ENCODE measurements at regions not wholly inside any gene's neighbourhood (a gene's known extent, or its start where the extent isn't known, plus 50 kb on each side); places are given as distances from the start of the nearest gene placed in this dataset.
"Not testable (repeated sequence)": the region's sequence is repeated elsewhere in the genome, so short reads cannot be mapped to it uniquely, and the experiment has no call there.

DNA sequence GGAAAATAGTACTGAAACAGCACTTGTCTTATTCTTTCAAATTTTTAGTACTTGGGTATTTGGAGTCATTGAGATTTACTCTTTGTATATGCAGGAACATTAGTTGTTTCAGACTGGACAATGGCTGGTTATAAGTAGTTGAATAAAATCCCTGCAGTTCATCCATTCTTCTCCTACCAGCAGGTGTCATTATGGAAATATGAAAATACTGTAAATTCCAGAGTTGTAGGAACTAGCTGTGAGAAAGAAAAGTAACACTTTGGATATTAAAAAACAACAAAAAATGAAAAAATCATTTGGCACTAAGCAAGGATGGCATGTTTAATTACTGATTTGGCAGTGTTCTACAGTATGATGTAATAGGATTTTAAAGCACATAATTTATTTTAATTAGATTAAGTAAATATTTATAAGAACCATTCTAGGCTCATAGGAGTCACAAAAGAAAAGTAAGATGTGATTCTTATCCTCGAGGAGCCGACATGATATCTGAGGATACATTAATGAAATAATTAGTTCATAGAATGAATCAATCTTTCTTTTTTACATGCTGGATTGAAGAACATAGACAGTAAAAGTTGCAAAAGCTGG lies 155.3 kb downstream of the KCNRG start:
- ATAC-seq, result peak; percentile 56; the same call in 2 of the 3 replicates
- TF ChIP-seq, protein P1, sequence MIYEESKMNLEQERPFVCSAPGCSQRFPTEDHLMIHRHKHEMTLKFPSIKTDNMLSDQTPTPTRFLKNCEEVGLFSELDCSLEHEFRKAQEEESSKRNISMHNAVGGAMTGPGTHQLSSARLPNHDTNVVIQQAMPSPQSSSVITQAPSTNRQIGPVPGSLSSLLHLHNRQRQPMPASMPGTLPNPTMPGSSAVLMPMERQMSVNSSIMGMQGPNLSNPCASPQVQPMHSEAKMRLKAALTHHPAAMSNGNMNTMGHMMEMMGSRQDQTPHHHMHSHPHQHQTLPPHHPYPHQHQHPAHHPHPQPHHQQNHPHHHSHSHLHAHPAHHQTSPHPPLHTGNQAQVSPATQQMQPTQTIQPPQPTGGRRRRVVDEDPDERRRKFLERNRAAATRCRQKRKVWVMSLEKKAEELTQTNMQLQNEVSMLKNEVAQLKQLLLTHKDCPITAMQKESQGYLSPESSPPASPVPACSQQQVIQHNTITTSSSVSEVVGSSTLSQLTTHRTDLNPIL (CRISPR knock-in tag; IDR thresholded peaks at IDR 0.05; ENCODE audit: low read depth), result peak; percentile 68; the same call in 1 of the 2 replicates
- TF ChIP-seq RARB (CRISPR knock-in tag; IDR thresholded peaks at IDR 0.05) (no peak), BACH2 (CRISPR knock-in tag; IDR thresholded peaks at IDR 0.05; ENCODE audit: borderline replicate concordance) (no peak), PPARA (CRISPR knock-in tag; IDR thresholded peaks at IDR 0.05; ENCODE audit: borderline replicate concordance) (no peak), CSDC2 (CRISPR knock-in tag; IDR thresholded peaks at IDR 0.05) (no peak), GLIS3 (CRISPR knock-in tag; IDR thresholded peaks at IDR 0.05) (no peak), ISL1 (CRISPR knock-in tag; IDR thresholded peaks at IDR 0.05) (peak; percentile 66), ZFP3 (CRISPR knock-in tag; IDR thresholded peaks at IDR 0.05) (no peak)
- TF ChIP-seq, protein P2, sequence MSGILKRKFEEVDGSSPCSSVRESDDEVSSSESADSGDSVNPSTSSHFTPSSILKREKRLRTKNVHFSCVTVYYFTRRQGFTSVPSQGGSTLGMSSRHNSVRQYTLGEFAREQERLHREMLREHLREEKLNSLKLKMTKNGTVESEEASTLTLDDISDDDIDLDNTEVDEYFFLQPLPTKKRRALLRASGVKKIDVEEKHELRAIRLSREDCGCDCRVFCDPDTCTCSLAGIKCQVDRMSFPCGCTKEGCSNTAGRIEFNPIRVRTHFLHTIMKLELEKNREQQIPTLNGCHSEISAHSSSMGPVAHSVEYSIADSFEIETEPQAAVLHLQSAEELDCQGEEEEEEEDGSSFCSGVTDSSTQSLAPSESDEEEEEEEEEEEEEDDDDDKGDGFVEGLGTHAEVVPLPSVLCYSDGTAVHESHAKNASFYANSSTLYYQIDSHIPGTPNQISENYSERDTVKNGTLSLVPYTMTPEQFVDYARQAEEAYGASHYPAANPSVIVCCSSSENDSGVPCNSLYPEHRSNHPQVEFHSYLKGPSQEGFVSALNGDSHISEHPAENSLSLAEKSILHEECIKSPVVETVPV (CRISPR knock-in tag; IDR thresholded peaks at IDR 0.05), result no peak
- TF ChIP-seq, protein P3, sequence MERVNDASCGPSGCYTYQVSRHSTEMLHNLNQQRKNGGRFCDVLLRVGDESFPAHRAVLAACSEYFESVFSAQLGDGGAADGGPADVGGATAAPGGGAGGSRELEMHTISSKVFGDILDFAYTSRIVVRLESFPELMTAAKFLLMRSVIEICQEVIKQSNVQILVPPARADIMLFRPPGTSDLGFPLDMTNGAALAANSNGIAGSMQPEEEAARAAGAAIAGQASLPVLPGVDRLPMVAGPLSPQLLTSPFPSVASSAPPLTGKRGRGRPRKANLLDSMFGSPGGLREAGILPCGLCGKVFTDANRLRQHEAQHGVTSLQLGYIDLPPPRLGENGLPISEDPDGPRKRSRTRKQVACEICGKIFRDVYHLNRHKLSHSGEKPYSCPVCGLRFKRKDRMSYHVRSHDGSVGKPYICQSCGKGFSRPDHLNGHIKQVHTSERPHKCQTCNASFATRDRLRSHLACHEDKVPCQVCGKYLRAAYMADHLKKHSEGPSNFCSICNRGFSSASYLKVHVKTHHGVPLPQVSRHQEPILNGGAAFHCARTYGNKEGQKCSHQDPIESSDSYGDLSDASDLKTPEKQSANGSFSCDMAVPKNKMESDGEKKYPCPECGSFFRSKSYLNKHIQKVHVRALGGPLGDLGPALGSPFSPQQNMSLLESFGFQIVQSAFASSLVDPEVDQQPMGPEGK (CRISPR knock-in tag; IDR thresholded peaks at IDR 0.05; ENCODE audit: borderline replicate concordance), result no peak

DNA sequence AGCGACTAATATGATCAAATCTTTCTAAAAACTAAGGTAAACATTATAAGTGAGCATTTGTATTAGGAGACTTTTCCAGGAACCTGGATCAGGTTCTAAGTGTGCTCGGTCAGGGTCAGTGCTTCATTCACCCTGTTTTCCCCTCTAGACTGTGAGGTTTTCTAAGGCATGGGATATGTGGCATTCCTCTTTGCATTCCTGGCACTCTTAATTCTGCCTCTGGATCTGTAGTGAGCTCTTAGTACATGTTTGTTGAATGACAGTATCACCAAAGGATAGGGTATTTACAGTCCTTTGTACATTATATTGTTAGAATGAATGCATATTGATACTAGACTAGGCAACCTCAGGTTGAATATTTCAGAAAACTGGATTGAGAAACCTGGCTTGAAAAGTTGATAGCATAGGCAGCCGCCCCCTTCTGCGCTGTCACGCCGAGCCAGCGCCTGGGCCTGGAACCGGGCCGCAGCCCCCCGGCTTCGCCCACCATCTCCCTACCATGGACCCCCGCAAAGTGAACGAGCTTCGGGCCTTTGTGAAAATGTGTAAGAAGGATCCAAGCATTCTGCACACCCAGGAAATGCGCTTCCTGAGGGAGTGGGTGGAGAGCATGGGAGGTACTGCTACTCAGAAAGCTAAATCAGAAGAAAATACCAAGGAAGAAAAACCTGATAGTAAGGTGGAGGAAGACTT lies 156.5 kb downstream of the KCNRG start:
- TF ChIP-seq, protein P1 (CRISPR knock-in tag; IDR thresholded peaks at IDR 0.05; ENCODE audit: low read depth), result no peak
- TF ChIP-seq ZNF8 (CRISPR knock-in tag; IDR thresholded peaks at IDR 0.05) (no peak), ZFP30 (CRISPR knock-in tag; IDR thresholded peaks at IDR 0.05) (no peak), GLIS3 (CRISPR knock-in tag; IDR thresholded peaks at IDR 0.05) (no peak)
- TF ChIP-seq, protein P2 (CRISPR knock-in tag; IDR thresholded peaks at IDR 0.05), result no peak
- TF ChIP-seq, protein P4, sequence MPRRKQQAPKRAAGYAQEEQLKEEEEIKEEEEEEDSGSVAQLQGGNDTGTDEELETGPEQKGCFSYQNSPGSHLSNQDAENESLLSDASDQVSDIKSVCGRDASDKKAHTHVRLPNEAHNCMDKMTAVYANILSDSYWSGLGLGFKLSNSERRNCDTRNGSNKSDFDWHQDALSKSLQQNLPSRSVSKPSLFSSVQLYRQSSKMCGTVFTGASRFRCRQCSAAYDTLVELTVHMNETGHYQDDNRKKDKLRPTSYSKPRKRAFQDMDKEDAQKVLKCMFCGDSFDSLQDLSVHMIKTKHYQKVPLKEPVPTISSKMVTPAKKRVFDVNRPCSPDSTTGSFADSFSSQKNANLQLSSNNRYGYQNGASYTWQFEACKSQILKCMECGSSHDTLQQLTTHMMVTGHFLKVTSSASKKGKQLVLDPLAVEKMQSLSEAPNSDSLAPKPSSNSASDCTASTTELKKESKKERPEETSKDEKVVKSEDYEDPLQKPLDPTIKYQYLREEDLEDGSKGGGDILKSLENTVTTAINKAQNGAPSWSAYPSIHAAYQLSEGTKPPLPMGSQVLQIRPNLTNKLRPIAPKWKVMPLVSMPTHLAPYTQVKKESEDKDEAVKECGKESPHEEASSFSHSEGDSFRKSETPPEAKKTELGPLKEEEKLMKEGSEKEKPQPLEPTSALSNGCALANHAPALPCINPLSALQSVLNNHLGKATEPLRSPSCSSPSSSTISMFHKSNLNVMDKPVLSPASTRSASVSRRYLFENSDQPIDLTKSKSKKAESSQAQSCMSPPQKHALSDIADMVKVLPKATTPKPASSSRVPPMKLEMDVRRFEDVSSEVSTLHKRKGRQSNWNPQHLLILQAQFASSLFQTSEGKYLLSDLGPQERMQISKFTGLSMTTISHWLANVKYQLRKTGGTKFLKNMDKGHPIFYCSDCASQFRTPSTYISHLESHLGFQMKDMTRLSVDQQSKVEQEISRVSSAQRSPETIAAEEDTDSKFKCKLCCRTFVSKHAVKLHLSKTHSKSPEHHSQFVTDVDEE (CRISPR knock-in tag; IDR thresholded peaks at IDR 0.05), result no peak
- peak; percentile 33; the same call in 1 of the 3 replicates for ATAC-seq

DNA sequence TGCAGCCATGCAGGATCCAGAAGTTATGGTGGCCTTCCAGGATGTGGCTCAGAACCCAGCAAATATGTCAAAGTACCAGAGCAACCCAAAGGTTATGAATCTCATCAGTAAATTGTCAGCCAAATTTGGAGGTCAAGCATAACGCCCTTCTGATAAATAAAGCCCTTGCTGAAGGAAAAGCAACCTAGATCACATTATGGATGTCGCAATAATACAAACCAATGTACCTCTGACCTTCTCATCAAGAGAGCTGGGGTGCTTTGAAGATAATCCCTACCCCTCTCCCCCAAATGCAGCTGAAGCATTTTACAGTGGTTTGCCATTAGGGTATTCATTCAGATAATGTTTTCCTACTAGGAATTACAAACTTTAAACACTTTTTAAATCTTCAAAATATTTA lies 157.8 kb downstream of the KCNRG start:
- not testable (repeated sequence) for ATAC-seq

DNA sequence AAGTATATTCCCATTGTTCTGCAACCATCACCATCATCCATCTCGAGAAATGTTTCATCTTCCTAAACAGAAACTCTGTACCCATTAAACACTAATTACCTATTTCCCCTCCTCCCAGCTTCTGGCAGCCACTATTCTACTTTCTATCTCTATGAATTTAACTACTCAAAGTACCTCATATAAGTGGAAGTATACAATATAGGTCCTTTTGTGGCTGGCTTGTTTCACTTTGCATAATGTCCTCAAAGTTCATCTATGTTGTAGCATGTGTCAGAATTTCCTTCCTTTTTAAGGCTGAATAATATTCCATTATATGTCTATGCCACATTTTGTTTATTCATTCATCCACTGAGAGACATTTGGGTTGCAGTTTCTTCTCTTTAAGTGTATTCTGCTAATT lies 159.4 kb downstream of the KCNRG start:
- TF ChIP-seq RARB (CRISPR knock-in tag; IDR thresholded peaks at IDR 0.05), result no peak
- no peak for ATAC-seq

DNA sequence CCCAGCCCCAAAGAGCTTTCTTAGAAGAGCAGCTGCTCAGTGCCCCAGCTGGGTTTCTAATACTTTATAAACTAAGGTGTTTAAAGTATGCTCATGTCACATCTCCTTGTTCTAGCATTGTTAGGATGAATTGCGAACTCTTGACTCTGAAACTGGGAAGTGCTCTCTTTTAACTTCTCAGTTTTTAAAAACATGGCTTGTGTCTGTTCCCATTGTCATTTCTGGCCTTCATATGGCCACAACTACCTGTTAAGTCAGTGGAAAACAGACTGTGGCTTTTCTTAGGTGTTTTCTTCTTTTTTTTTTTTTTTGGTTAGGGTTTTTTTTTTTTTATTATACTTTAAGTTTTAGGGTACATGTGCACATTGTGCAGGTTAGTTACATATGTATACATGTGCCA lies 164.7 kb downstream of the KCNRG start:
- ATAC-seq, result no peak
- TF ChIP-seq PPARA (CRISPR knock-in tag; IDR thresholded peaks at IDR 0.05; ENCODE audit: borderline replicate concordance) (no peak), ISL1 (CRISPR knock-in tag; IDR thresholded peaks at IDR 0.05) (no peak), ZNF8 (CRISPR knock-in tag; IDR thresholded peaks at IDR 0.05) (no peak), ARNTL (CRISPR knock-in tag; IDR thresholded peaks at IDR 0.05; ENCODE audit: borderline replicate concordance, low read depth) (no peak), BACH2 (CRISPR knock-in tag; IDR thresholded peaks at IDR 0.05; ENCODE audit: borderline replicate concordance) (no peak), TOX (CRISPR knock-in tag; IDR thresholded peaks at IDR 0.05; ENCODE audit: borderline replicate concordance) (no peak), ZNF70 (CRISPR knock-in tag; IDR thresholded peaks at IDR 0.05) (no peak), ZC3H10 (CRISPR knock-in tag; IDR thresholded peaks at IDR 0.05) (no peak), CSDC2 (CRISPR knock-in tag; IDR thresholded peaks at IDR 0.05) (no peak)
- TF ChIP-seq, protein P5, sequence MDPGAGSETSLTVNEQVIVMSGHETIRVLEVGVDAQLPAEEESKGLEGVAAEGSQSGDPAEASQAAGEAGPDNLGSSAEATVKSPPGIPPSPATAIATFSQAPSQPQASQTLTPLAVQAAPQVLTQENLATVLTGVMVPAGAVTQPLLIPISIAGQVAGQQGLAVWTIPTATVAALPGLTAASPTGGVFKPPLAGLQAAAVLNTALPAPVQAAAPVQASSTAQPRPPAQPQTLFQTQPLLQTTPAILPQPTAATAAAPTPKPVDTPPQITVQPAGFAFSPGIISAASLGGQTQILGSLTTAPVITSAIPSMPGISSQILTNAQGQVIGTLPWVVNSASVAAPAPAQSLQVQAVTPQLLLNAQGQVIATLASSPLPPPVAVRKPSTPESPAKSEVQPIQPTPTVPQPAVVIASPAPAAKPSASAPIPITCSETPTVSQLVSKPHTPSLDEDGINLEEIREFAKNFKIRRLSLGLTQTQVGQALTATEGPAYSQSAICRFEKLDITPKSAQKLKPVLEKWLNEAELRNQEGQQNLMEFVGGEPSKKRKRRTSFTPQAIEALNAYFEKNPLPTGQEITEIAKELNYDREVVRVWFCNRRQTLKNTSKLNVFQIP (CRISPR knock-in tag; IDR thresholded peaks at IDR 0.05; ENCODE audit: borderline replicate concordance, low read depth), result no peak
- TF ChIP-seq, protein P1 (CRISPR knock-in tag; IDR thresholded peaks at IDR 0.05; ENCODE audit: low read depth), result no peak

All from SK-N-SH treated with all-trans-retinoic acid at 6 μM for 48 hours (cell line).